ENCODE measurements at regions not wholly inside any gene's neighbourhood (a gene's known extent, or its start where the extent isn't known, plus 50 kb on each side); places are given as distances from the start of the nearest gene placed in this dataset.
"Not testable (repeated sequence)": the region's sequence is repeated elsewhere in the genome, so short reads cannot be mapped to it uniquely, and the experiment has no call there.

- not testable (repeated sequence) for DNase-seq (ENCODE audit: low spot score)
Observed at GRCh38 chr12:9411616-9412268, 196.0 kb downstream of the KLRB1 start.

GRCh38 chr12:9407425-9407748, 199.2 kb upstream of the PZP start:
- DNase-seq (ENCODE audit: low spot score) = not testable (repeated sequence)

- no peak for DNase-seq (ENCODE audit: low spot score)
Observed at GRCh38 chr12:9406564-9407424, 198.6 kb upstream of the PZP start.

GRCh38 chr12:9405886-9406563, 197.8 kb upstream of the PZP start:
- no peak for DNase-seq (ENCODE audit: low spot score)

- no peak for DNase-seq (ENCODE audit: low spot score)
Observed at GRCh38 chr12:9404469-9405260, 196.5 kb upstream of the PZP start.

GRCh38 chr12:9404031-9404430, 195.8 kb upstream of the PZP start:
- no peak for DNase-seq (ENCODE audit: low spot score)

GRCh38 chr12:9402432-9403040, 194.3 kb upstream of the PZP start:
- not testable (repeated sequence) for DNase-seq (ENCODE audit: low spot score)

- not testable (repeated sequence) for DNase-seq (ENCODE audit: low spot score)
Observed at GRCh38 chr12:9396367-9396766, 188.2 kb upstream of the PZP start.

GRCh38 chr12:9395220-9395619, 187.0 kb upstream of the PZP start:
- DNase-seq (ENCODE audit: low spot score) = not testable (repeated sequence)

GRCh38 chr12:9392842-9393241, 184.6 kb upstream of the PZP start:
- no peak for DNase-seq (ENCODE audit: low spot score)

- DNase-seq (ENCODE audit: low spot score) = no peak
Observed at GRCh38 chr12:9391815-9392214, 183.6 kb upstream of the PZP start.

GRCh38 chr12:9390761-9391160, 182.6 kb upstream of the PZP start:
- DNase-seq (ENCODE audit: low spot score) = no peak

- no peak for DNase-seq (ENCODE audit: low spot score)
Observed at GRCh38 chr12:9389796-9390195, 181.6 kb upstream of the PZP start.

GRCh38 chr12:9388379-9388778, 180.2 kb upstream of the PZP start:
- no peak for DNase-seq (ENCODE audit: low spot score)

GRCh38 chr12:9387450-9387849, 179.3 kb upstream of the PZP start:
- DNase-seq (ENCODE audit: low spot score) = no peak

- no peak for DNase-seq (ENCODE audit: low spot score)
Observed at GRCh38 chr12:9383585-9383984, 175.4 kb upstream of the PZP start.

GRCh38 chr12:9381619-9382018, 173.4 kb upstream of the PZP start:
- no peak for DNase-seq (ENCODE audit: low spot score)

GRCh38 chr12:9380650-9381049, 172.5 kb upstream of the PZP start:
- no peak for DNase-seq (ENCODE audit: low spot score)

- DNase-seq (ENCODE audit: low spot score) = no peak
Observed at GRCh38 chr12:9379023-9379742, 171.0 kb upstream of the PZP start.

GRCh38 chr12:9378430-9378835, 170.2 kb upstream of the PZP start:
- DNase-seq (ENCODE audit: low spot score) = peak; percentile 67

GRCh38 chr12:9372202-9372601, 164.0 kb upstream of the PZP start:
- peak; percentile 35 for DNase-seq (ENCODE audit: low spot score)

All from COLO829 (cell line).